ENCODE measurements at regions not wholly inside any gene's neighbourhood (a gene's known extent, or its start where the extent isn't known, plus 50 kb on each side); places are given as distances from the start of the nearest gene placed in this dataset.
"Not testable (repeated sequence)": the region's sequence is repeated elsewhere in the genome, so short reads cannot be mapped to it uniquely, and the experiment has no call there.

GRCh38 chr4:58465031-58465430 lies 1354.8 kb upstream of the IGFBP7 start:
- in situ Hi-C loops (cut with HindIII; ENCODE audit: low sequenced_read_pairs) = no loop called here
- DNase-seq (ENCODE audit: low spot score) = no peak

- in situ Hi-C loops (cut with HindIII; ENCODE audit: low sequenced_read_pairs) = no loop called here
- DNase-seq (ENCODE audit: low spot score) = no peak
Measured at GRCh38 chr4:58456727-58457384, 1346.7 kb upstream of the IGFBP7 start.

- in situ Hi-C loops (cut with HindIII; ENCODE audit: low sequenced_read_pairs) = no loop called here
- DNase-seq (ENCODE audit: low spot score) = peak; percentile 24
Measured at GRCh38 chr4:58453956-58454355, 1343.8 kb upstream of the IGFBP7 start.

GRCh38 chr4:58451707-58452106 lies 1341.5 kb upstream of the IGFBP7 start:
- in situ Hi-C loops (cut with HindIII; ENCODE audit: low sequenced_read_pairs) = no loop called here
- no peak for DNase-seq (ENCODE audit: low spot score)

- in situ Hi-C loops (cut with HindIII; ENCODE audit: low sequenced_read_pairs) = no loop called here
- DNase-seq (ENCODE audit: low spot score) = no peak
Measured at GRCh38 chr4:58435871-58436270, 1325.7 kb upstream of the IGFBP7 start.

- no peak for DNase-seq (ENCODE audit: low spot score)
- in situ Hi-C loops (cut with HindIII; ENCODE audit: low sequenced_read_pairs) = no loop called here
Measured at GRCh38 chr4:58413849-58414248, 1303.7 kb upstream of the IGFBP7 start.

GRCh38 chr4:58411904-58412303 lies 1301.7 kb upstream of the IGFBP7 start:
- DNase-seq (ENCODE audit: low spot score) = no peak
- in situ Hi-C loops (cut with HindIII; ENCODE audit: low sequenced_read_pairs) = no loop called here

GRCh38 chr4:58406762-58407161 lies 1296.6 kb upstream of the IGFBP7 start:
- no peak for DNase-seq (ENCODE audit: low spot score)
- in situ Hi-C loops (cut with HindIII; ENCODE audit: low sequenced_read_pairs) = no loop called here

- in situ Hi-C loops (cut with HindIII; ENCODE audit: low sequenced_read_pairs) = no loop called here
- DNase-seq (ENCODE audit: low spot score) = no peak
Measured at GRCh38 chr4:58368221-58368620, 1258.0 kb upstream of the IGFBP7 start.

GRCh38 chr4:58360354-58361133 lies 1250.4 kb upstream of the IGFBP7 start:
- in situ Hi-C loops (cut with HindIII; ENCODE audit: low sequenced_read_pairs) = no loop called here
- DNase-seq (ENCODE audit: low spot score) = no peak

GRCh38 chr4:58359590-58359989 lies 1249.4 kb upstream of the IGFBP7 start:
- no peak for DNase-seq (ENCODE audit: low spot score)
- in situ Hi-C loops (cut with HindIII; ENCODE audit: low sequenced_read_pairs) = no loop called here

GRCh38 chr4:58357947-58358346 lies 1247.8 kb upstream of the IGFBP7 start:
- no peak for DNase-seq (ENCODE audit: low spot score)
- in situ Hi-C loops (cut with HindIII; ENCODE audit: low sequenced_read_pairs) = no loop called here

- no peak for DNase-seq (ENCODE audit: low spot score)
- in situ Hi-C loops (cut with HindIII; ENCODE audit: low sequenced_read_pairs) = no loop called here
Measured at GRCh38 chr4:58325070-58325469, 1214.9 kb upstream of the IGFBP7 start.

GRCh38 chr4:58313444-58313843 lies 1203.3 kb upstream of the IGFBP7 start:
- in situ Hi-C loops (cut with HindIII; ENCODE audit: low sequenced_read_pairs) = no loop called here

GRCh38 chr4:58303456-58303855 lies 1193.3 kb upstream of the IGFBP7 start:
- in situ Hi-C loops (cut with HindIII; ENCODE audit: low sequenced_read_pairs) = no loop called here
- no peak for DNase-seq (ENCODE audit: low spot score)

More at GRCh38 chr4:58313444-58313843, 1203.3 kb upstream of the IGFBP7 start:
- no peak for DNase-seq (ENCODE audit: low spot score)

GRCh38 chr4:58301376-58301999 lies 1191.3 kb upstream of the IGFBP7 start:
- DNase-seq (ENCODE audit: low spot score) = no peak
- in situ Hi-C loops (cut with HindIII; ENCODE audit: low sequenced_read_pairs) = no loop called here

GRCh38 chr4:58286335-58286734 lies 1176.2 kb upstream of the IGFBP7 start:
- in situ Hi-C loops (cut with HindIII; ENCODE audit: low sequenced_read_pairs) = no loop called here
- DNase-seq (ENCODE audit: low spot score) = no peak

- DNase-seq (ENCODE audit: low spot score); in situ Hi-C loops (cut with HindIII; ENCODE audit: low sequenced_read_pairs): not testable (repeated sequence)
Measured at GRCh38 chr4:58280928-58281327, 1170.7 kb upstream of the IGFBP7 start.

- no peak for DNase-seq (ENCODE audit: low spot score)
- in situ Hi-C loops (cut with HindIII; ENCODE audit: low sequenced_read_pairs) = no loop called here
Measured at GRCh38 chr4:58275856-58276255, 1165.7 kb upstream of the IGFBP7 start.

GRCh38 chr4:58274553-58274952 lies 1164.4 kb upstream of the IGFBP7 start:
- no peak for DNase-seq (ENCODE audit: low spot score)

More at GRCh38 chr4:58274553-58274952, 1164.4 kb upstream of the IGFBP7 start:
- in situ Hi-C loops (cut with HindIII; ENCODE audit: low sequenced_read_pairs) = no loop called here

Measured in G401 (cell line).